ENCODE measurements at regions not wholly inside any gene's neighbourhood (a gene's known extent, or its start where the extent isn't known, plus 50 kb on each side); places are given as distances from the start of the nearest gene placed in this dataset.

- no peak for TF ChIP-seq EZH2phosphoT487 (IDR thresholded peaks at IDR 0.05; ENCODE audit: insufficient read depth, low read depth)
- TF ChIP-seq EZH2 (IDR thresholded peaks at IDR 0.05; ENCODE audit: insufficient read depth, poor library complexity, severe bottlenecking), result no peak
Measured at GRCh38 chr14:26855077-26855753, 257.4 kb upstream of the NOVA1 start.
